ENCODE measurements at regions not wholly inside any gene's neighbourhood (a gene's known extent, or its start where the extent isn't known, plus 50 kb on each side); places are given as distances from the start of the nearest gene placed in this dataset.
A peak's percentile ranks its signal among the peaks of the same experiment; 100 is the strongest.

- POLR2A ChIA-PET: interaction anchor here (0.6 kb wide), 1 partner anchor 33 kb away, joined by 5 read pairs; no protein-coding TSS in a partner anchor
- DNase-seq (ENCODE audit: low spot score): no peak
Observed at GRCh38 chr2:236823041-236823629, 253.5 kb downstream of the ACKR3 start.

DNA sequence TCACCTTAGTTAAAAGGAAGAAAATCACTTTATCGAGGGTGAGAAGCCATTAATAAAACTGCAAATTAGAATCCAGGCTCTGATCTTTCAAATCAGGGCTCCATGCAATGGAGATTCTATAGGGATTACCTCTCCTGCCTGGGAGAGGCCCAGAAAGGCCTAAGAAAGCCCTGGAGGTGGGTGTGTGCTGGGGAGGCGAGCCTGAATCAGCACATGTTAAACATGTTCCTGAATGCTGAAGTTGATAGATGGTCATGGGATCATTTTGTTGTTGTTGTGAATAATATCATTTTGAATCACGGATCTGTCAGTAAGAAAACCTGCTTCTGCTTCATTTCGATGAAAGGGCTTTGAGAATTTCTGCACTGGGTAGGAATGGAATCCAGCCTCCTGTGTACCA is 254.3 kb downstream of the ACKR3 start:
- peaks cover 7% of the 10 kb centered on the region; the same call in 1 of the 2 replicates for H3K27me3 Mint-ChIP-seq (ENCODE audit: low read depth)
- DNase-seq (ENCODE audit: low spot score): no peak
- H3K36me3 Mint-ChIP-seq: peaks cover 3% of the 10 kb centered on the region; the same call in 1 of the 2 replicates
- H3K9me3 Mint-ChIP-seq: peaks cover 25% of the 10 kb centered on the region
- peaks cover 57% of the 10 kb centered on the region for H3K4me1 Mint-ChIP-seq
- ATAC-seq: no peak
- H3K4me3 Mint-ChIP-seq: no peak overlapping the region
- ChIA-PET CTCF (no interaction called here), POLR2A (no interaction called here)
- H3K27ac Mint-ChIP-seq: peak overlapping the region; percentile 19; the same call in 1 of the 2 replicates
- TF ChIP-seq ZNF512 (CRISPR knock-in tag; IDR thresholded peaks at IDR 0.05; ENCODE audit: borderline replicate concordance): no peak
- TF ChIP-seq SP1 (CRISPR knock-in tag; conservative IDR thresholded peaks at IDR 0.05): no peak
- no peak for TF ChIP-seq HMGA2 (CRISPR knock-in tag; IDR thresholded peaks at IDR 0.05)
- TF ChIP-seq ZNF121 (CRISPR knock-in tag; IDR thresholded peaks at IDR 0.05): no peak
- no peak for TF ChIP-seq FOXP4 (CRISPR knock-in tag; IDR thresholded peaks at IDR 0.05)
- no peak for TF ChIP-seq ERG (CRISPR knock-in tag; IDR thresholded peaks at IDR 0.05)
- TF ChIP-seq, protein P1, sequence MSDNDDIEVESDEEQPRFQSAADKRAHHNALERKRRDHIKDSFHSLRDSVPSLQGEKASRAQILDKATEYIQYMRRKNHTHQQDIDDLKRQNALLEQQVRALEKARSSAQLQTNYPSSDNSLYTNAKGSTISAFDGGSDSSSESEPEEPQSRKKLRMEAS (CRISPR knock-in tag; IDR thresholded peaks at IDR 0.05): no peak
- no peak for TF ChIP-seq ZNF138 (CRISPR knock-in tag; conservative IDR thresholded peaks at IDR 0.05)

More at GRCh38 chr2:236823041-236823629, 253.5 kb downstream of the ACKR3 start:
- CTCF ChIA-PET: no interaction called here
- H3K27me3 Mint-ChIP-seq (ENCODE audit: low read depth): peaks cover 4% of the 10 kb centered on the region; the same call in 1 of the 2 replicates
- peaks cover 3% of the 10 kb centered on the region; the same call in 1 of the 2 replicates for H3K36me3 Mint-ChIP-seq
- no peak for ATAC-seq
- no peak for TF ChIP-seq ZNF232 (CRISPR knock-in tag; IDR thresholded peaks at IDR 0.05)
- TF ChIP-seq FOXP1 (CRISPR knock-in tag; IDR thresholded peaks at IDR 0.05; ENCODE audit: borderline replicate concordance): no peak
- TF ChIP-seq SP1 (CRISPR knock-in tag; conservative IDR thresholded peaks at IDR 0.05): no peak
- no peak for TF ChIP-seq CREM (CRISPR knock-in tag; IDR thresholded peaks at IDR 0.05)
- TF ChIP-seq, protein P2, sequence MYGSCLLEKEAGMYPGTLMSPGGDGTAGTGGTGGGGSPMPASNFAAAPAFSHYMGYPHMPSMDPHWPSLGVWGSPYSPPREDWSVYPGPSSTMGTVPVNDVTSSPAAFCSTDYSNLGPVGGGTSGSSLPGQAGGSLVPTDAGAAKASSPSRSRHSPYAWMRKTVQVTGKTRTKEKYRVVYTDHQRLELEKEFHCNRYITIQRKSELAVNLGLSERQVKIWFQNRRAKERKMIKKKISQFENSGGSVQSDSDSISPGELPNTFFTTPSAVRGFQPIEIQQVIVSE (CRISPR knock-in tag; IDR thresholded peaks at IDR 0.05; ENCODE audit: borderline replicate concordance): no peak
- no peak for TF ChIP-seq CTCF (IDR thresholded peaks at IDR 0.05)
- TF ChIP-seq ETV6 (CRISPR knock-in tag; IDR thresholded peaks at IDR 0.05): no peak
- TF ChIP-seq, protein P3, sequence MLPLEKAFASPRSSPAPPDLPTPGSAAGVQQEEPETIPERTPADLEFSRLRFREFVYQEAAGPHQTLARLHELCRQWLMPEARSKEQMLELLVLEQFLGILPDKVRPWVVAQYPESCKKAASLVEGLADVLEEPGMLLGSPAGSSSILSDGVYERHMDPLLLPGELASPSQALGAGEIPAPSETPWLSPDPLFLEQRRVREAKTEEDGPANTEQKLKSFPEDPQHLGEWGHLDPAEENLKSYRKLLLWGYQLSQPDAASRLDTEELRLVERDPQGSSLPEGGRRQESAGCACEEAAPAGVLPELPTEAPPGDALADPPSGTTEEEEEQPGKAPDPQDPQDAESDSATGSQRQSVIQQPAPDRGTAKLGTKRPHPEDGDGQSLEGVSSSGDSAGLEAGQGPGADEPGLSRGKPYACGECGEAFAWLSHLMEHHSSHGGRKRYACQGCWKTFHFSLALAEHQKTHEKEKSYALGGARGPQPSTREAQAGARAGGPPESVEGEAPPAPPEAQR (CRISPR knock-in tag; IDR thresholded peaks at IDR 0.05): no peak
- TF ChIP-seq SOX15 (CRISPR knock-in tag; IDR thresholded peaks at IDR 0.05): no peak
- TF ChIP-seq ZNF671 (CRISPR knock-in tag; IDR thresholded peaks at IDR 0.05): no peak
- TF ChIP-seq, protein P4, sequence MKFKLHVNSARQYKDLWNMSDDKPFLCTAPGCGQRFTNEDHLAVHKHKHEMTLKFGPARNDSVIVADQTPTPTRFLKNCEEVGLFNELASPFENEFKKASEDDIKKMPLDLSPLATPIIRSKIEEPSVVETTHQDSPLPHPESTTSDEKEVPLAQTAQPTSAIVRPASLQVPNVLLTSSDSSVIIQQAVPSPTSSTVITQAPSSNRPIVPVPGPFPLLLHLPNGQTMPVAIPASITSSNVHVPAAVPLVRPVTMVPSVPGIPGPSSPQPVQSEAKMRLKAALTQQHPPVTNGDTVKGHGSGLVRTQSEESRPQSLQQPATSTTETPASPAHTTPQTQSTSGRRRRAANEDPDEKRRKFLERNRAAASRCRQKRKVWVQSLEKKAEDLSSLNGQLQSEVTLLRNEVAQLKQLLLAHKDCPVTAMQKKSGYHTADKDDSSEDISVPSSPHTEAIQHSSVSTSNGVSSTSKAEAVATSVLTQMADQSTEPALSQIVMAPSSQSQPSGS (CRISPR knock-in tag; IDR thresholded peaks at IDR 0.05; ENCODE audit: borderline replicate concordance, low read depth): no peak
- no peak for TF ChIP-seq RORB (CRISPR knock-in tag; IDR thresholded peaks at IDR 0.05)
- TF ChIP-seq SMAD3 (CRISPR knock-in tag; IDR thresholded peaks at IDR 0.05; ENCODE audit: borderline replicate concordance): no peak
- no peak for TF ChIP-seq KAT7 (CRISPR knock-in tag; IDR thresholded peaks at IDR 0.05; ENCODE audit: borderline replicate concordance)
- TF ChIP-seq, protein P5, sequence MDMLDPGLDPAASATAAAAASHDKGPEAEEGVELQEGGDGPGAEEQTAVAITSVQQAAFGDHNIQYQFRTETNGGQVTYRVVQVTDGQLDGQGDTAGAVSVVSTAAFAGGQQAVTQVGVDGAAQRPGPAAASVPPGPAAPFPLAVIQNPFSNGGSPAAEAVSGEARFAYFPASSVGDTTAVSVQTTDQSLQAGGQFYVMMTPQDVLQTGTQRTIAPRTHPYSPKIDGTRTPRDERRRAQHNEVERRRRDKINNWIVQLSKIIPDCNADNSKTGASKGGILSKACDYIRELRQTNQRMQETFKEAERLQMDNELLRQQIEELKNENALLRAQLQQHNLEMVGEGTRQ (CRISPR knock-in tag; IDR thresholded peaks at IDR 0.05): no peak
- TF ChIP-seq HMGA2 (CRISPR knock-in tag; IDR thresholded peaks at IDR 0.05): no peak
- TF ChIP-seq, protein P6, sequence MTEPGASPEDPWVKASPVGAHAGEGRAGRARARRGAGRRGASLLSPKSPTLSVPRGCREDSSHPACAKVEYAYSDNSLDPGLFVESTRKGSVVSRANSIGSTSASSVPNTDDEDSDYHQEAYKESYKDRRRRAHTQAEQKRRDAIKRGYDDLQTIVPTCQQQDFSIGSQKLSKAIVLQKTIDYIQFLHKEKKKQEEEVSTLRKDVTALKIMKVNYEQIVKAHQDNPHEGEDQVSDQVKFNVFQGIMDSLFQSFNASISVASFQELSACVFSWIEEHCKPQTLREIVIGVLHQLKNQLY (CRISPR knock-in tag; IDR thresholded peaks at IDR 0.05): no peak
- H3K27ac Mint-ChIP-seq: no peak overlapping the region
- peaks cover 20% of the 10 kb centered on the region for H3K9me3 Mint-ChIP-seq
- H3K4me3 Mint-ChIP-seq: no peak overlapping the region
- H3K4me1 Mint-ChIP-seq: peaks cover 55% of the 10 kb centered on the region
